ENCODE measurements at regions not wholly inside any gene's neighbourhood (a gene's known extent, or its start where the extent isn't known, plus 50 kb on each side); places are given as distances from the start of the nearest gene placed in this dataset.

- no peak for DNase-seq (ENCODE audit: low spot score)
These were observed 645.4 kb downstream of the PRELID2 start for GRCh38 chr5:145189746-145190145.

GRCh38 chr5:145180371-145180770, 654.8 kb downstream of the PRELID2 start:
- DNase-seq (ENCODE audit: low spot score): no peak

GRCh38 chr5:145178641-145179523, 656.3 kb downstream of the PRELID2 start:
- DNase-seq (ENCODE audit: low spot score): no peak

GRCh38 chr5:145176041-145176440, 659.1 kb downstream of the PRELID2 start:
- no peak for DNase-seq (ENCODE audit: low spot score)

GRCh38 chr5:145166110-145166509, 669.0 kb downstream of the PRELID2 start:
- no peak for DNase-seq (ENCODE audit: low spot score)

GRCh38 chr5:145163876-145164275, 671.3 kb downstream of the PRELID2 start:
- DNase-seq (ENCODE audit: low spot score): no peak

GRCh38 chr5:145162626-145163025, 672.5 kb downstream of the PRELID2 start:
- no peak for DNase-seq (ENCODE audit: low spot score)

GRCh38 chr5:145161391-145161790, 673.8 kb downstream of the PRELID2 start:
- DNase-seq (ENCODE audit: low spot score): no peak

GRCh38 chr5:145160679-145161078, 674.5 kb downstream of the PRELID2 start:
- DNase-seq (ENCODE audit: low spot score): no peak

GRCh38 chr5:145158730-145159129, 676.4 kb downstream of the PRELID2 start:
- DNase-seq (ENCODE audit: low spot score): no peak

- no peak for DNase-seq (ENCODE audit: low spot score)
These were observed 677.3 kb downstream of the PRELID2 start for GRCh38 chr5:145157841-145158240.

GRCh38 chr5:145141534-145141933, 693.6 kb downstream of the PRELID2 start:
- no peak for DNase-seq (ENCODE audit: low spot score)

- no peak for DNase-seq (ENCODE audit: low spot score)
These were observed 704.1 kb downstream of the PRELID2 start for GRCh38 chr5:145130996-145131395.

- DNase-seq (ENCODE audit: low spot score): no peak
These were observed 705.3 kb downstream of the PRELID2 start for GRCh38 chr5:145129797-145130196.

- no peak for DNase-seq (ENCODE audit: low spot score)
These were observed 710.3 kb downstream of the PRELID2 start for GRCh38 chr5:145124806-145125205.

GRCh38 chr5:145118611-145119010, 716.5 kb downstream of the PRELID2 start:
- DNase-seq (ENCODE audit: low spot score): no peak

- no peak for DNase-seq (ENCODE audit: low spot score)
These were observed 717.0 kb downstream of the PRELID2 start for GRCh38 chr5:145118127-145118526.

- no peak for DNase-seq (ENCODE audit: low spot score)
These were observed 717.9 kb downstream of the PRELID2 start for GRCh38 chr5:145117285-145117684.

- no peak for DNase-seq (ENCODE audit: low spot score)
These were observed 723.7 kb downstream of the PRELID2 start for GRCh38 chr5:145111420-145111819.

- no peak for DNase-seq (ENCODE audit: low spot score)
These were observed 724.3 kb downstream of the PRELID2 start for GRCh38 chr5:145110834-145111233.

- DNase-seq (ENCODE audit: low spot score): no peak
These were observed 725.0 kb downstream of the PRELID2 start for GRCh38 chr5:145110181-145110580.

GRCh38 chr5:145105384-145105783, 729.8 kb downstream of the PRELID2 start:
- no peak for DNase-seq (ENCODE audit: low spot score)

- DNase-seq (ENCODE audit: low spot score): no peak
These were observed 731.0 kb downstream of the PRELID2 start for GRCh38 chr5:145104106-145104505.

GRCh38 chr5:145101246-145101645, 733.9 kb downstream of the PRELID2 start:
- DNase-seq (ENCODE audit: low spot score): no peak
